ENCODE measurements at regions not wholly inside any gene's neighbourhood (a gene's known extent, or its start where the extent isn't known, plus 50 kb on each side); places are given as distances from the start of the nearest gene placed in this dataset.

GRCh38 chr11:36751996-36752395 lies 154.0 kb upstream of the RAG2 start:
- TF ChIP-seq CTCF (IDR thresholded peaks at IDR 0.05) = no peak
- no peak for TF ChIP-seq HMGXB4 (CRISPR knock-in tag; IDR thresholded peaks at IDR 0.05)
- no peak for TF ChIP-seq USF2 (CRISPR knock-in tag; IDR thresholded peaks at IDR 0.05)
- no peak for TF ChIP-seq SP1 (CRISPR knock-in tag; conservative IDR thresholded peaks at IDR 0.05)
- TF ChIP-seq GABPB1 (CRISPR knock-in tag; IDR thresholded peaks at IDR 0.05) = no peak
- TF ChIP-seq ATF3 (CRISPR knock-in tag; conservative IDR thresholded peaks at IDR 0.05) = no peak
- no peak for TF ChIP-seq ESRRA (CRISPR knock-in tag; IDR thresholded peaks at IDR 0.05; ENCODE audit: borderline replicate concordance)
- TF ChIP-seq FOXJ3 (CRISPR knock-in tag; IDR thresholded peaks at IDR 0.05; ENCODE audit: borderline replicate concordance) = no peak
- no peak for TF ChIP-seq TP53 (CRISPR knock-in tag; IDR thresholded peaks at IDR 0.05)
- no peak for TF ChIP-seq ZNF281 (CRISPR knock-in tag; IDR thresholded peaks at IDR 0.05)
- no peak for TF ChIP-seq IRF1 (CRISPR knock-in tag; IDR thresholded peaks at IDR 0.05)
- no peak for TF ChIP-seq ATF2 (CRISPR knock-in tag; IDR thresholded peaks at IDR 0.05; ENCODE audit: borderline replicate concordance, low read depth)
- TF ChIP-seq ATF1 (CRISPR knock-in tag; IDR thresholded peaks at IDR 0.05) = no peak
- TF ChIP-seq TEAD4 (CRISPR knock-in tag; IDR thresholded peaks at IDR 0.05) = no peak

Measured in WTC11 (cell line).